AG10803 (cell line): ENCODE measurements at regions not wholly inside any gene's neighbourhood (a gene's known extent, or its start where the extent isn't known, plus 50 kb on each side); places are given as distances from the start of the nearest gene placed in this dataset.

Experiments used
- DNase-seq: peaks from one replicate; pipeline ENCODE4 v3.0.0; 2010; ENCODE audit warnings: low read depth
- H3K4me3 ChIP-seq: 2 replicates; pipeline ENCODE4 v1.5.1; 2011; ENCODE audit warnings: mild to moderate bottlenecking, low read length, control low read depth
- CTCF ChIP-seq: conservative IDR thresholded peaks from 2 replicates; pipeline ENCODE4 v1.5.1; 2011; ENCODE audit warnings: mild to moderate bottlenecking, low read length, control low read depth, inconsistent platforms

GRCh38 chr13:30143666-30144400 is 163.5 kb downstream of the KATNAL1 start:
- peak; percentile 73 for DNase-seq
- no peak overlapping the region for H3K4me3 ChIP-seq
- TF ChIP-seq CTCF, result no peak

- peak; percentile 100 for DNase-seq
- peak overlapping the region; percentile 27 for H3K4me3 ChIP-seq
- no peak for TF ChIP-seq CTCF
Measured at GRCh38 chr13:30142486-30143211, 164.7 kb downstream of the KATNAL1 start.

- no peak for TF ChIP-seq CTCF
- peak; percentile 33 for DNase-seq
- H3K4me3 ChIP-seq, result no peak overlapping the region
Measured at GRCh38 chr13:30141775-30142485, 165.4 kb downstream of the KATNAL1 start.

- TF ChIP-seq CTCF, result no peak
- no peak for DNase-seq
- H3K4me3 ChIP-seq, result no peak overlapping the region
Measured at GRCh38 chr13:30140973-30141372, 166.4 kb downstream of the KATNAL1 start.

- DNase-seq, result no peak
- no peak overlapping the region for H3K4me3 ChIP-seq
- TF ChIP-seq CTCF, result no peak
Measured at GRCh38 chr13:30138511-30138910, 168.8 kb downstream of the KATNAL1 start.

- no peak for DNase-seq
- no peak overlapping the region for H3K4me3 ChIP-seq
- no peak for TF ChIP-seq CTCF
Measured at GRCh38 chr13:30135868-30136267, 171.5 kb downstream of the KATNAL1 start.
